ENCODE measurements at regions not wholly inside any gene's neighbourhood (a gene's known extent, or its start where the extent isn't known, plus 50 kb on each side); places are given as distances from the start of the nearest gene placed in this dataset.

- WGBS (ENCODE audit: missing lambda C conversion rate) = 8% methylated on average over 2 of the region's 2 CpGs
- Histone ChIP-seq H3K27ac (no peak overlapping the region), H3K4me2 (no peak overlapping the region), H3K9me3 (no peaks in the 10 kb centered on the region), H3K4me3 (no peak overlapping the region), H3K4me1 (no peaks in the 10 kb centered on the region)
- ATAC-seq = no peak
- no peak for TF ChIP-seq POLR2AphosphoS2 (conservative IDR thresholded peaks at IDR 0.05; ENCODE audit: low read length)
- no peak for DNase-seq (ENCODE audit: low read depth in 1 of 2, low spot score in 1 of 2)
- no peak for FAIRE-seq
- CTCF ChIA-PET = interaction anchor here (0.7 kb wide), 1 partner anchor 17 kb away, joined by 4 read pairs; no protein-coding TSS in a partner anchor
- POLR2A ChIA-PET = no interaction called here
These were observed 739.3 kb downstream of the PLA2G4A start for GRCh38 chr1:187568067-187568466.

GRCh38 chr1:187570166-187570565 is 741.4 kb downstream of the PLA2G4A start:
- Histone ChIP-seq H3K27ac (no peak overlapping the region), H3K9me3 (no peaks in the 10 kb centered on the region), H3K4me1 (no peaks in the 10 kb centered on the region), H3K4me3 (no peak overlapping the region), H3K4me2 (no peak overlapping the region)
- ChIA-PET POLR2A (interaction anchor here (0.6 kb wide), 1 partner anchor 43 kb away, joined by 3 read pairs; no protein-coding TSS in a partner anchor), CTCF (no interaction called here)
- DNase-seq (ENCODE audit: low read depth in 1 of 2, low spot score in 1 of 2) (no peak), FAIRE-seq (no peak), ATAC-seq (no peak)
- TF ChIP-seq KDM5A (IDR thresholded peaks at IDR 0.05) (no peak), CEBPB (IDR thresholded peaks at IDR 0.05) (no peak), HMGXB4 (CRISPR knock-in tag; IDR thresholded peaks at IDR 0.05; ENCODE audit: borderline replicate concordance) (no peak), HES2 (IDR thresholded peaks at IDR 0.05) (no peak), PBX3 (IDR thresholded peaks at IDR 0.05) (no peak), NR3C1 (IDR thresholded peaks at IDR 0.05) (no peak), RAD21 (conservative IDR thresholded peaks at IDR 0.05 in 1 of 2, IDR thresholded peaks at IDR 0.05 in 1 of 2) (no peak), HOXB5 (CRISPR knock-in tag; IDR thresholded peaks at IDR 0.05) (no peak), TFCP2L1 (CRISPR knock-in tag; IDR thresholded peaks at IDR 0.05) (no peak), EHMT2 (IDR thresholded peaks at IDR 0.05; ENCODE audit: low read depth) (no peak), HOXB13 (CRISPR knock-in tag; IDR thresholded peaks at IDR 0.05; ENCODE audit: low read depth) (no peak), REST (IDR thresholded peaks at IDR 0.05) (no peak), RFX5 (IDR thresholded peaks at IDR 0.05) (no peak), BHLHE40 (IDR thresholded peaks at IDR 0.05; ENCODE audit: low read depth, low read length) (no peak), MAZ (IDR thresholded peaks at IDR 0.05; ENCODE audit: borderline replicate concordance, low read depth, low read length) (no peak), ATOH8 (CRISPR knock-in tag; IDR thresholded peaks at IDR 0.05; ENCODE audit: low read depth) (no peak), ZSCAN20 (CRISPR knock-in tag; IDR thresholded peaks at IDR 0.05) (no peak), ELK1 (IDR thresholded peaks at IDR 0.05; ENCODE audit: low read depth, low read length) (no peak), MAX (IDR thresholded peaks at IDR 0.05) (no peak), ZC3H11A (IDR thresholded peaks at IDR 0.05) (no peak)
- 58% methylated on average over 2 of the region's 2 CpGs for WGBS (ENCODE audit: missing lambda C conversion rate)

Measured in A549 (cell line).